ENCODE measurements at regions not wholly inside any gene's neighbourhood (a gene's known extent, or its start where the extent isn't known, plus 50 kb on each side); places are given as distances from the start of the nearest gene placed in this dataset.
"Not testable (repeated sequence)": the region's sequence is repeated elsewhere in the genome, so short reads cannot be mapped to it uniquely, and the experiment has no call there.

DNA sequence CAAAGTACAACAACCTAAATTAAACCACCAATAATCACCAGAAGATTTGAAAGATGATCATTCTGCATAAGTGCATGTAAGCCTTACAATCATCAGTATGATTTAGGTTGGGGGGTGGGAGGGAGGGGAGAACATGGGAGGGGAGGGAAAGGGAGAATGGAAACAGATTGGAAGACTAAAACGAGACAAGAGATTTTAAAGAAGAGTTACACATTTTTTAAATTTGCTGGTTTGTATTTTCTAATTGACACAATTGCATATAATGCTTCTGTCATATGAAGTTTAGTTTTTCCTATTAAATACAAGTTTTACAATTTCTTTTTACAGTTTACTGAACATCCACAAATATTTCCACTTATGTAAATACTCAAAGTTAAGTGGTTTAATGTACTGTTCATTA lies 2118.9 kb downstream of the PCDH9 start:
- Histone ChIP-seq H3K9ac (ENCODE audit: low read length) (no peak overlapping the region), H3K4me3 (ENCODE audit: low read depth, low read length) (no peak overlapping the region), H3K36me3 (ENCODE audit: control insufficient read depth, insufficient read depth, low read length) (no peaks in the 10 kb centered on the region), H3K4me1 (ENCODE audit: control insufficient read depth, insufficient read depth, low read length) (no peaks in the 10 kb centered on the region), H3K9me3 (ENCODE audit: control insufficient read depth, insufficient read depth, low read depth, low read length) (no peaks in the 10 kb centered on the region), H3K27ac (ENCODE audit: low read depth, low read length) (no peak overlapping the region), H3K27me3 (ENCODE audit: control insufficient read depth, insufficient read depth, low read length) (no peaks in the 10 kb centered on the region)

DNA sequence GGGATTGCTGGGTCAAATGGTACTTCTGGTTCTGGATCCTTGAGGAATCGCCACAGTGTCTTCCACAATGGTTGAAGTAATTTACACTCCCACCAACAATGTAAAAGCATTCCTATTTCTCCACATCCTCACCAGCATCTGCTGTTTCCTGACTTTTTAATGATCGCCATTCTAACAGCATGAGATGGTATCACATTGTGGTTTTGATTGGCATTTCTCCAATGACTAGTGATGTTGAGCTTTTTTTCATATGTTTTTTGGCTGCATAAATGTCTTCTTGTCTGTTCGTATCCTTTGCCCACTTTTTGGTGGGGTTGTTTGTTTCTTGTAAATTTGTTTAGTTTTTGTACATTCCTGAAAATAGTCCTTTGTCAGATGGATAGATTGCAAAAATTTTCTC lies 2125.7 kb downstream of the PCDH9 start:
- H3K27me3 ChIP-seq (ENCODE audit: control insufficient read depth, insufficient read depth, low read length); H3K4me3 ChIP-seq (ENCODE audit: low read depth, low read length); H3K9ac ChIP-seq (ENCODE audit: low read length); H3K36me3 ChIP-seq (ENCODE audit: control insufficient read depth, insufficient read depth, low read length); H3K4me1 ChIP-seq (ENCODE audit: control insufficient read depth, insufficient read depth, low read length); H3K27ac ChIP-seq (ENCODE audit: low read depth, low read length); H3K9me3 ChIP-seq (ENCODE audit: control insufficient read depth, insufficient read depth, low read depth, low read length): not testable (repeated sequence)

DNA sequence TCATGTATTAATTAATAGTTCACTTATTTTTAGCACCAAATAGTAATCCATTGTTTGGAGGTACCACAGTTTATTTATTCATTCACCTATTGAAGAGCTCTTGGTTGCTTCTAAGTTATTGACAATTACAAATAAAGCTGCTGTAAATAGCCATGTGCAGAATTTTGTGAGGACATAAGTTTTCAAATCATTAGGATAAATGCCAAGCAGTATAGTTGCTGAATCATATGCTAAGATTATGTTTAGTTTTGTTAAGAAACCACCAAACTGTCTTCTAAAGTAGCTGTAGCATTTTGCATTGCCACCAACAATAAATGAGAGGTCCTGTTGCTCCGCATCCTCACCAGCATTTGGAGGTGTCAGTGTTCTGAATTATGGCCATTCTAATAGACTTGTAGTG lies 2126.8 kb downstream of the PCDH9 start:
- H3K9me3 ChIP-seq (ENCODE audit: control insufficient read depth, insufficient read depth, low read depth, low read length) = no peaks in the 10 kb centered on the region
- H3K4me1 ChIP-seq (ENCODE audit: control insufficient read depth, insufficient read depth, low read length) = no peaks in the 10 kb centered on the region
- no peaks in the 10 kb centered on the region for H3K36me3 ChIP-seq (ENCODE audit: control insufficient read depth, insufficient read depth, low read length)
- H3K27ac ChIP-seq (ENCODE audit: low read depth, low read length) = no peak overlapping the region
- H3K27me3 ChIP-seq (ENCODE audit: control insufficient read depth, insufficient read depth, low read length) = no peaks in the 10 kb centered on the region
- H3K9ac ChIP-seq (ENCODE audit: low read length) = no peak overlapping the region
- no peak overlapping the region for H3K4me3 ChIP-seq (ENCODE audit: low read depth, low read length)

DNA sequence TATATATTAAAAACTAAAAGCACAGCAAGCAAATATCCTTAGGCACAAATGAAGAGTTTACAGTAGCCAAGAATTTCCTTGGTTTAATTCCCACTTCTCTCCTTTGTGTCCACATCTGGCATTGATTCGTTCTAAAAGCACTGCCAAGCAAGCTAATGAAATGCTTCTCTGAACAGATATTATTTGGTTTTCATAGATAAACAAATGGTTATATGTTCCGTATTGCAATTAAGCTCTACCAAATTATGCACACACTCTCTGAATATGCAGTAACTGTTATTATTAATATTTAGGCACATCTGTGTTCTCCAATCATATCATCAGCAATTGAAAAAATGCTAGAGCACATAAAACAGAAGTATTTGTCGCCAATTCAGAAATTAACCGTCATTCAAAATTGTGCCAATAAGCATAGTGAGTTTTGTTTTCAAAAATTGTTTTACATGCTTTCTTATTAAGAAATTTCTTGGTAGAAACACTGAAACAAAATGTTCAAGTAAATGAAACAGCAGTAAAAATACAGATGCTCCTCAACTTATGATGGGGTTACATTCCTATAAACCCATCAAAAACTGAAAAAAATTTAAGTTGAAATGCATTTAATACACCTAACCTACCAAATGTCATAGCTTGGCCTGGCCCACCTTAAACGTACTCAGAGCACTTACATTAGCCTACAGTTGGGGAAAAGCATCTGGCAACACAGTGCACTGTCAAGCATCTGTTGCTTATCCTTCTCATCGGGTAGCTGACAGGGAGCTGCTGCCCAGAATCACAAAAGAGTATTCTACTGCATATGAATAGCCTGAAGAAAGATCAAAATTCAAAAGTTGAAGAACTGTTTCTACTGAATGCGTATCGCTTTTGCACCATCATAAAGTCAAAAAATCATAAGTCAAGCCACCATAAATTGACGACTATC lies 2134.7 kb downstream of the PCDH9 start:
- H3K9me3 ChIP-seq (ENCODE audit: control insufficient read depth, insufficient read depth, low read depth, low read length) = no peaks in the 10 kb centered on the region

GRCh38 chr13:65093357-65093756 lies 2136.8 kb downstream of the PCDH9 start:
- Histone ChIP-seq H3K4me1 (ENCODE audit: control insufficient read depth, insufficient read depth, low read length) (no peaks in the 10 kb centered on the region), H3K9ac (ENCODE audit: low read length) (no peak overlapping the region), H3K9me3 (ENCODE audit: control insufficient read depth, insufficient read depth, low read depth, low read length) (no peaks in the 10 kb centered on the region), H3K4me3 (ENCODE audit: low read depth, low read length) (no peak overlapping the region), H3K27me3 (ENCODE audit: control insufficient read depth, insufficient read depth, low read length) (no peaks in the 10 kb centered on the region), H3K27ac (ENCODE audit: low read depth, low read length) (no peak overlapping the region), H3K36me3 (ENCODE audit: control insufficient read depth, insufficient read depth, low read length) (no peaks in the 10 kb centered on the region)

More for the DNA sequence above, 2134.7 kb downstream of the PCDH9 start:
- Histone ChIP-seq H3K27ac (ENCODE audit: low read depth, low read length) (no peak overlapping the region), H3K4me1 (ENCODE audit: control insufficient read depth, insufficient read depth, low read length) (no peaks in the 10 kb centered on the region), H3K27me3 (ENCODE audit: control insufficient read depth, insufficient read depth, low read length) (no peaks in the 10 kb centered on the region), H3K36me3 (ENCODE audit: control insufficient read depth, insufficient read depth, low read length) (no peaks in the 10 kb centered on the region), H3K9ac (ENCODE audit: low read length) (no peak overlapping the region), H3K4me3 (ENCODE audit: low read depth, low read length) (no peak overlapping the region)

DNA sequence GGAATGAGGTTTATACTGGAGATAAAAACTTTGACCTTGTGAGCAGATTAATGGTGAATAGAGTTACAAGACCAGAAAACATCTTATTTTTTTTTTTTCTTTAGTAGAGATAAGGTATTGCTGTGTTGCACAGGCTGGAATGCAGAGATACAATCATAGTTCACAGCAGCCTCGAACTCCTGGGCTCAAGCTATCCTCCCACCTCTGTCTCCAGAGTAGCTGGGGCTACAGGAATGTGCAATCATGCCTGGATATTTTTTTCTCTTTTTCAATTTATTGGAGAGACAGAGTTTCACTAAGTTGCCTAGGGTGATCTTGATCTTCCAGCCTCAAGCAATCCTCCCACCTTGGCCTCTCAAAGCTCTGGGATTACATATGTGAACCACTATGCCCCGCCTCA lies 2139.1 kb downstream of the PCDH9 start:
- no peaks in the 10 kb centered on the region for H3K27me3 ChIP-seq (ENCODE audit: control insufficient read depth, insufficient read depth, low read length)
- no peaks in the 10 kb centered on the region for H3K36me3 ChIP-seq (ENCODE audit: control insufficient read depth, insufficient read depth, low read length)
- H3K9me3 ChIP-seq (ENCODE audit: control insufficient read depth, insufficient read depth, low read depth, low read length) = no peaks in the 10 kb centered on the region
- H3K4me3 ChIP-seq (ENCODE audit: low read depth, low read length) = no peak overlapping the region
- no peaks in the 10 kb centered on the region for H3K4me1 ChIP-seq (ENCODE audit: control insufficient read depth, insufficient read depth, low read length)
- no peak overlapping the region for H3K9ac ChIP-seq (ENCODE audit: low read length)
- H3K27ac ChIP-seq (ENCODE audit: low read depth, low read length) = no peak overlapping the region

DNA sequence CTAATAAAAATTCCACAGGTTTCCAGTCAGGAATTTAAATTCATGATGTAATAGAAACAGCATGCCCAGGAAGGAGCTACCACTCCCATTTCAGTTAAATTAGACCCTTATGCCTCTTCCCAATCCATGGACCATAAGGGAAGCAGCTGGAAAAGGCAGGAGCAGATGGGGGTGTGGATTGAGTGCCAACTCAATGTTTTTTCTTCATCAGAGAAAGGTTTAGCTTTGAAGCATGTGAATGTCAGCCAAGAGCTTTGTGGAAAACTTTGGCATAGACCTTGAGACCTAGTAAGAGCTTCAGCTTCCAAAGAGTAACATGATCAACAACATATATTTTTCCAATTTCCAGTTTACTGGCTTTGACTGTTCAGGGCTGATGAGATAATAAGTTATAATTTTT lies 2139.9 kb downstream of the PCDH9 start:
- no peak overlapping the region for H3K4me3 ChIP-seq (ENCODE audit: low read depth, low read length)
- no peaks in the 10 kb centered on the region for H3K27me3 ChIP-seq (ENCODE audit: control insufficient read depth, insufficient read depth, low read length)
- H3K9me3 ChIP-seq (ENCODE audit: control insufficient read depth, insufficient read depth, low read depth, low read length) = no peaks in the 10 kb centered on the region
- H3K4me1 ChIP-seq (ENCODE audit: control insufficient read depth, insufficient read depth, low read length) = no peaks in the 10 kb centered on the region
- no peaks in the 10 kb centered on the region for H3K36me3 ChIP-seq (ENCODE audit: control insufficient read depth, insufficient read depth, low read length)
- H3K27ac ChIP-seq (ENCODE audit: low read depth, low read length) = no peak overlapping the region
- no peak overlapping the region for H3K9ac ChIP-seq (ENCODE audit: low read length)

DNA sequence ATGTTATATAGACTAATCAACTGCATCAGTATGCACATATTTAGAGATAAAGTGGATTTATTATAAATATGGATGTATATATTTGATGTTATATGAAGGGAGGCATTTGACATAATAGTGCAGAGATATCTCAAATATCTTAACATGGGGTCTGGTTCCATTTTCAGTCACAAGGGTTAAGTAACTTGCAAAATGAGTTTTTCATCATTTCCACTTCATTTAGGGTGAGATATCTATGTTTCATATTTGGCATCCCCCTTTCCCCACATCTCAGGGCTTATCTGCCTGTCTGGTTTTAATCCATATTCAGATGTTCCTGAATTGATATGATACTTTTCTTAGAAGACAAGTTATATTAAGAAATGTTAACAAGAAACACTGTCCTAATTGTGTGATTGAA lies 2141.2 kb downstream of the PCDH9 start:
- Histone ChIP-seq H3K4me3 (ENCODE audit: low read depth, low read length) (no peak overlapping the region), H3K27me3 (ENCODE audit: control insufficient read depth, insufficient read depth, low read length) (no peaks in the 10 kb centered on the region), H3K27ac (ENCODE audit: low read depth, low read length) (no peak overlapping the region), H3K4me1 (ENCODE audit: control insufficient read depth, insufficient read depth, low read length) (no peaks in the 10 kb centered on the region), H3K36me3 (ENCODE audit: control insufficient read depth, insufficient read depth, low read length) (no peaks in the 10 kb centered on the region), H3K9me3 (ENCODE audit: control insufficient read depth, insufficient read depth, low read depth, low read length) (no peaks in the 10 kb centered on the region), H3K9ac (ENCODE audit: low read length) (no peak overlapping the region)

DNA sequence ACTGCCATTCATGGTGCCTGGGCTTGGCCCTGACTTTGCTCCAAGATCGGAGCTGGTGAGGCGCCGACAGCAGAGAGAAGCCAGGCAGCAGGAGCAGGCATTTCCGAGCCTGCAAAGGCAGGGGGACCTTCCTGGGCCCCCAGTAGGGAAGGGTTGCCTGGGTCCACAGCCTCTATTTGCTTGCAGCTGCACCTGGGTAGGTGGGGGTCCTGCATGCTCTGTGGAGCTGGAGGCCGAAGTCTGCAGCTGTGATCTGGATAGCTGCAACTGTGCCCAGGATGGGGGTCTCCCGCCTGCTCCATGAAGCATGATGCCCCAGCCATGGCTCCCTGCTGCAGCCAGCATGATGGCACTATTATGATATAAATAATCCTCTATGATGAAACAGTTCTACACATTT lies 2144.2 kb downstream of the PCDH9 start:
- Histone ChIP-seq H3K9me3 (ENCODE audit: control insufficient read depth, insufficient read depth, low read depth, low read length) (no peaks in the 10 kb centered on the region), H3K36me3 (ENCODE audit: control insufficient read depth, insufficient read depth, low read length) (no peaks in the 10 kb centered on the region), H3K9ac (ENCODE audit: low read length) (no peak overlapping the region), H3K4me1 (ENCODE audit: control insufficient read depth, insufficient read depth, low read length) (no peaks in the 10 kb centered on the region), H3K27me3 (ENCODE audit: control insufficient read depth, insufficient read depth, low read length) (no peaks in the 10 kb centered on the region), H3K27ac (ENCODE audit: low read depth, low read length) (no peak overlapping the region), H3K4me3 (ENCODE audit: low read depth, low read length) (no peak overlapping the region)

DNA sequence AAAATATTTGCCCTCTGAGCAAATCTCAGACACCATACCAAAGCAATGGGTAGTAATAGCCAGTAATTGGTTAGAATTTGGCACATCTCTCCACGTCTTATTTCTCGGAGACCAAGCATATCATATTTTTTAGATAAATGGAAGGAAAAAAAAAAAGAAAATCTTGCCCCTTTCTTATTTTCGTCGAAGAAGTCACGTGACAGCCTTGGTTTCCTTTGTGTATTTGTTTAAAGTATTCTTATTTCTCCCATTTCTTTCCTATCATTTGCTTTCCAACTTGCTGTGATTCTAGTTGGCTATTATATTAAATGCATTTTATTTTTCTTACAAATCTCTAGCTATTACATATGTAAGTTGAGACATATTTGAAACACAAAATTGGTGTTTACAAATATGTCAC lies 2155.9 kb downstream of the PCDH9 start:
- no peak overlapping the region for H3K27ac ChIP-seq (ENCODE audit: low read depth, low read length)
- no peak overlapping the region for H3K9ac ChIP-seq (ENCODE audit: low read length)
- H3K9me3 ChIP-seq (ENCODE audit: control insufficient read depth, insufficient read depth, low read depth, low read length) = no peaks in the 10 kb centered on the region
- H3K4me1 ChIP-seq (ENCODE audit: control insufficient read depth, insufficient read depth, low read length) = no peaks in the 10 kb centered on the region
- H3K27me3 ChIP-seq (ENCODE audit: control insufficient read depth, insufficient read depth, low read length) = no peaks in the 10 kb centered on the region
- H3K36me3 ChIP-seq (ENCODE audit: control insufficient read depth, insufficient read depth, low read length) = no peaks in the 10 kb centered on the region
- no peak overlapping the region for H3K4me3 ChIP-seq (ENCODE audit: low read depth, low read length)

DNA sequence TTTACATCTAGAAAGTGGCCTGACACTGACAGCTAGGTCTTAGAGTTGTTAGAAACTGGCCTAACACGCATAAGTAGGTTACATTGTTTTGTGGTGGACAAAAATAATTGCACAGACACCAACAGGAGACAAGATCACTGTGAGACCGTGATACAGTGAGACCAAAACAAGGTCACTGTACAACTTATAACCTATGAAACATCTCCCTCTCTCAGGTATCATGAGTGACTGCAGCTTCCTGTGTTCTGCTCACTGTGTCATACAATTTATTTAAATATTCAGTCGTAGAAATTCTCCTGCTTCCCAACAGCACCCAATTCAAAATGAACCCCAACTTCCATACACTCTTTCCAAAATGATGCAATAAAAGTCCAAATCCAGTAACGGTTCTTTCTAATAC lies 2165.2 kb downstream of the PCDH9 start:
- no peaks in the 10 kb centered on the region for H3K27me3 ChIP-seq (ENCODE audit: control insufficient read depth, insufficient read depth, low read length)
- no peaks in the 10 kb centered on the region for H3K36me3 ChIP-seq (ENCODE audit: control insufficient read depth, insufficient read depth, low read length)
- H3K9ac ChIP-seq (ENCODE audit: low read length) = no peak overlapping the region
- H3K4me3 ChIP-seq (ENCODE audit: low read depth, low read length) = no peak overlapping the region
- H3K27ac ChIP-seq (ENCODE audit: low read depth, low read length) = no peak overlapping the region
- no peaks in the 10 kb centered on the region for H3K4me1 ChIP-seq (ENCODE audit: control insufficient read depth, insufficient read depth, low read length)
- no peaks in the 10 kb centered on the region for H3K9me3 ChIP-seq (ENCODE audit: control insufficient read depth, insufficient read depth, low read depth, low read length)
